ENCODE measurements at regions not wholly inside any gene's neighbourhood (a gene's known extent, or its start where the extent isn't known, plus 50 kb on each side); places are given as distances from the start of the nearest gene placed in this dataset.
A peak's percentile ranks its signal among the peaks of the same experiment; 100 is the strongest.

DNA sequence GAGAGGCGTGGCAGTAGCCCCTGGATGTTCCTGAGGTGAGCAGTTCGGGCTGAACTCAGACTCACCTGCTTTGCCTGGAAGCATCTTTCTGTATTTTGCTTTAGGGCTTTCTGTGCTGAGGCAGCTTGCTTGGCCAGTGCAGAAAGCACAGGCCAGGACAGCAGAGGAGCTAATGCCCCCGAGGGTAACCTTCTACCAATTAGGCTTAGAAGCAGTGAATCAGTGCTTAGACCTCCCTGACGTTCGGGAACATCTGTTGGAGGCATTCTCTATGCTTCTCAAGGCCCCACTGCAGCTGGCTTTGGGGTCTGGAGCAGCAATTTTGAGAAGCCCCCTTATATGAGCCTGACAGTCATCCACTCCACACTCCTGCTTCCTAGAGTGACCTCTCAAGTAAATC lies 350.7 kb upstream of the PROK2 start:
- no peak for DNase-seq (ENCODE audit: low read depth)
- H3K4me3 ChIP-seq (replicated peaks; ENCODE audit: low read depth, low read length), result no peak overlapping the region
- TF ChIP-seq, protein P1, sequence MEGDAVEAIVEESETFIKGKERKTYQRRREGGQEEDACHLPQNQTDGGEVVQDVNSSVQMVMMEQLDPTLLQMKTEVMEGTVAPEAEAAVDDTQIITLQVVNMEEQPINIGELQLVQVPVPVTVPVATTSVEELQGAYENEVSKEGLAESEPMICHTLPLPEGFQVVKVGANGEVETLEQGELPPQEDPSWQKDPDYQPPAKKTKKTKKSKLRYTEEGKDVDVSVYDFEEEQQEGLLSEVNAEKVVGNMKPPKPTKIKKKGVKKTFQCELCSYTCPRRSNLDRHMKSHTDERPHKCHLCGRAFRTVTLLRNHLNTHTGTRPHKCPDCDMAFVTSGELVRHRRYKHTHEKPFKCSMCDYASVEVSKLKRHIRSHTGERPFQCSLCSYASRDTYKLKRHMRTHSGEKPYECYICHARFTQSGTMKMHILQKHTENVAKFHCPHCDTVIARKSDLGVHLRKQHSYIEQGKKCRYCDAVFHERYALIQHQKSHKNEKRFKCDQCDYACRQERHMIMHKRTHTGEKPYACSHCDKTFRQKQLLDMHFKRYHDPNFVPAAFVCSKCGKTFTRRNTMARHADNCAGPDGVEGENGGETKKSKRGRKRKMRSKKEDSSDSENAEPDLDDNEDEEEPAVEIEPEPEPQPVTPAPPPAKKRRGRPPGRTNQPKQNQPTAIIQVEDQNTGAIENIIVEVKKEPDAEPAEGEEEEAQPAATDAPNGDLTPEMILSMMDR (IDR thresholded peaks at IDR 0.05; ENCODE audit: low read length, missing control alignments), result no peak

DNA sequence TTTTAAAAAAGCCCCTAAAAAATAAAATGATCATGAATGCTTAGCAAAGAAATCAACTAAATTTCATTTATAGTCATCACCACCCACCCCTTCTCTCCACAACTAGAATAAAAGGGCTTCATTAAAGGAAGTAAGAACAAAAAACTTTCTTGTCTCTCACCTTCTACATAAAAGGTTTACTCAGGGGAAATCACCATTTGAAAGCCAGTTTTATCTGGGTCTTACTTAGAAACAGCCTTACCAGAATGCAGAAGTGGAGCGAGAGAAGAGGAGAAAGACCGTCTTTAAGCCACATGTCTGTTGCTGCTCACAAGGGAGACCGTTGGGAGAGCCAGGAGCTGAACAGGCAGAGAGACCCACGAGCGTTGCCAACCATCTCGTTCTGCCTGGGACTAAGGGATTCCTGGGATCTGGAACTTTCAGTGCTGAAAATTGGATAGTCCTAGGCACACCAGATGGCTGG lies 350.1 kb upstream of the PROK2 start:
- no peak overlapping the region for H3K4me3 ChIP-seq (replicated peaks; ENCODE audit: low read depth, low read length)
- TF ChIP-seq, protein P1 (IDR thresholded peaks at IDR 0.05; ENCODE audit: low read length, missing control alignments), result no peak
- no peak for DNase-seq (ENCODE audit: low read depth)

DNA sequence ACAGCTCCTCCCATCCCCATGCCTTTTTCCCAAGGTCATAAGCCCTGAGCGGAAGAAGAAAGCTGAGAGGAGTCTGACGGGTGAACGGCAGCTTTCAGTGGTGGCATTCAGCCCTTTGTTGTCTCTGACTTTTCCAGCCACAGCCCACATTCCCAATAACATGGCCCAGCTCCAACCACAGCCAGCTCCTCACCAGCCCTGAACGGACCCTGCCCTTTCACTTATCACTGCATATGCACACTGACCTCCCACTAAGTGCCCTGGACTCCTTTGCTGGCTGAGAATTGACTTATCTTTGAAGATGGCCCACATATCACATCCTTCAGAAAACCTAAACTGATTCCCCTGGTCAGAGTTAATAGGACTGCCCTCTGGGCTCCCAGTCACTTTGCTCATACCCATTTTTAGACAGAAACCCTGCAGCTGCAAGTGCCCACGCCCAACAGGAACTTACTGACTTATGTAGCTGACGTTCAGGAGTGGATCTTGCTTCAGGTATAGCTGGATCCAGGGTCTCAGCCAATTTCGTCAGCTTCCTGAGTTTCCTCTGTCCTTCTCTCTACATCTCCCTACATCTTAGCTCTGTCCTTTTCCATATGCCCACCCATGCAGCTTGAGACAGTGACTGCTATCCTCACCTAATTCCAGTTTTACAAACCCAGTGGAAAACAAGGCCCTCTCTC lies 348.5 kb upstream of the PROK2 start:
- no peak for DNase-seq (ENCODE audit: low read depth)
- H3K4me3 ChIP-seq (replicated peaks; ENCODE audit: low read depth, low read length), result no peak overlapping the region
- TF ChIP-seq, protein P1 (IDR thresholded peaks at IDR 0.05; ENCODE audit: low read length, missing control alignments), result no peak

DNA sequence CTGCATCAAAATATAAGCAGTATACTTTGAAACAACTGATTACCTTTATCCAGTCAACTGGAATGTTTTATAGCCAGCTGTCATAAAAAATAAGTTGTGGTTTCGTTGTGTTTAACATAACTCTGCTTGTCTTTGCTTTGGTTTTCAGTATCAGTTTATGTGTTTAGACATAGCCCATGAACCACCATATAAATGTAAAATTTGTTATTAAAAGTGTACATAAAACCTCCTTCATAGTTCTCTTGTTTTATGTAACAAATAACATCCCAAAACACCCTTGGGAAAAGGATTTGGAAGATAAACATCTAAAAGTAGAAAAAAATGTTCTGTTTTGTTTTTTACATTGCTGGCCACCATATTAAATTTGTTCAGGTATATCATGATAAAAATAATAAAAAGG lies 347.0 kb upstream of the PROK2 start:
- TF ChIP-seq, protein P1 (IDR thresholded peaks at IDR 0.05; ENCODE audit: low read length, missing control alignments), result no peak
- no peak overlapping the region for H3K4me3 ChIP-seq (replicated peaks; ENCODE audit: low read depth, low read length)
- DNase-seq (ENCODE audit: low read depth), result no peak

DNA sequence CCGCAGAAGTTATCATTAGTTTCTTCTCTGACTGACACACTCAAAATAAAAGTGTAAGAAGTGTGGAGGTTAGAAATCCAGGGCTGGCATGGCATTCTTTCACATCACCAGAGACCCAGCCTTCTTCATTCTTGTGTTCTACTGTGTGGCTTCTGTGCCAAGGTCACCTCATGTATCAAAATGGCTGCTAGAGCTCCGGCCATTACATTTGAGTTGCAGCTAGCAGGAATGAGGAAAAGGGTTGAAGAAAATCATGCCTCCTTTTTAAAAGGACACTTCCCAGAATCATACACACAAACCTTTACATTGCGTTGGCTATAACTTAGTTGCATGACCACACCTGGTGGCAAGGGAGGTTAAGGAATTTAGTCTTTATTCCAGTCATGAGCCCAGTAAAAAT lies 345.6 kb upstream of the PROK2 start:
- H3K4me3 ChIP-seq (replicated peaks; ENCODE audit: low read depth, low read length), result no peak overlapping the region
- DNase-seq (ENCODE audit: low read depth), result no peak
- TF ChIP-seq, protein P1 (IDR thresholded peaks at IDR 0.05; ENCODE audit: low read length, missing control alignments), result no peak

DNA sequence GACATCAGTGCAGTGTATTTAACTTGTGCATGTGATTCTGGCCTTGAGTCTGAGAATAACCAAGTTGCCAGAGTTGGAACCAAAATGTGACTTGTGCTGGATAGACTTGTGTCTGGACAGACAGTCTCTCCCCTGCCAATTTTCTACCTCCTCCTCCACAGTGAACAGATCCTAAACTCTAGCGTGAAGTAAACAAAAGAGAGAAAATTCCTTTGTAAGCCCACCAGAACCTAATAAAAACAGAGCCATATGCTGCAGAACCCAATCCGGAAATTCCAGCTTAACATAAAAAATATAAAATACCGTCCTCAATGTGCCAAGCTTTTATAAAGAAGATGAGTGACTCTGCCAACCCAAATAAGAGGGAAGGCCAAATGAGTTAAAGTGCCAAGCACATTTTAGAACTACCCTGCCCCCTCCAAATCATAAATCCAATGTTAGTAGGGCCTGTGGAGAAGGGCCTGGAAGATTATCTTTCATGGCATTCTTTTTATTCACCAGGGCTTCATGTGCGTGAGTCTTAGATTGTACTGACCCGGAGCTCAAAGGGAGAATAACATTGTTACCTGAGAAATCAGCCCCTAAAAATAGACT lies 344.6 kb upstream of the PROK2 start:
- H3K4me3 ChIP-seq (replicated peaks; ENCODE audit: low read depth, low read length), result no peak overlapping the region
- peak; percentile 43 for DNase-seq (ENCODE audit: low read depth)
- TF ChIP-seq, protein P1 (IDR thresholded peaks at IDR 0.05; ENCODE audit: low read length, missing control alignments), result no peak

DNA sequence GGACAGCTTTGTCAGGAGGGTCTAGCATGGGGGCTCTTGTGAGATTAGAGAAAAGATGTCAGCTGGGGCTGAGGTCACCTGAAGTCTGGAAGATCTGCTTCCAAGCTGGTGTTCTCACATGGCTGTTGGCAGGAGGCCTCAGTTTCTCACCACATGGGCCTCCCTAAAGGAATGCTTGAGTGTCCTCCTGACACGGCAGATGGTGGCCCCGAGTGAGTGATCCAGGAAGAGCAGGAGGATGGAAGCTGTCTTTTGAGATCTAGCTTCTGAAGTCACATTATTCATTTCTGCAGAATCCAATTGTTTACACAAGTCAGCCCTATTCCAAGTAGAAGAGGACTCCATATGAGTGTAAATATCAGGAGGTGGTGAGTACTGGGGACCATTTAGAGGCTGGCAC lies 344.0 kb upstream of the PROK2 start:
- no peak for DNase-seq (ENCODE audit: low read depth)
- TF ChIP-seq, protein P1 (IDR thresholded peaks at IDR 0.05; ENCODE audit: low read length, missing control alignments), result no peak
- no peak overlapping the region for H3K4me3 ChIP-seq (replicated peaks; ENCODE audit: low read depth, low read length)

Data from fibroblast of pulmonary artery (primary cell).